ENCODE measurements at regions not wholly inside any gene's neighbourhood (a gene's known extent, or its start where the extent isn't known, plus 50 kb on each side); places are given as distances from the start of the nearest gene placed in this dataset.
A peak's percentile ranks its signal among the peaks of the same experiment; 100 is the strongest.
"Not testable (repeated sequence)": the region's sequence is repeated elsewhere in the genome, so short reads cannot be mapped to it uniquely, and the experiment has no call there.

GRCh38 chr10:93222211-93222754, 148.6 kb downstream of the CYP26A1 start:
- DNase-seq: no peak

- no peak for DNase-seq
These were observed 149.2 kb downstream of the CYP26A1 start for GRCh38 chr10:93222876-93223275.

- no peak for DNase-seq
These were observed 149.6 kb downstream of the CYP26A1 start for GRCh38 chr10:93223336-93223735.

- DNase-seq: peak; percentile 14
These were observed 150.5 kb downstream of the CYP26A1 start for GRCh38 chr10:93224005-93224779.

GRCh38 chr10:93225938-93226337, 152.2 kb downstream of the CYP26A1 start:
- no peak for DNase-seq

GRCh38 chr10:93226619-93227018, 152.9 kb downstream of the CYP26A1 start:
- no peak for DNase-seq

GRCh38 chr10:93230596-93230995, 156.9 kb downstream of the CYP26A1 start:
- DNase-seq: not testable (repeated sequence)

GRCh38 chr10:93232159-93232558, 158.5 kb downstream of the CYP26A1 start:
- not testable (repeated sequence) for DNase-seq

GRCh38 chr10:93234940-93235339, 161.2 kb downstream of the CYP26A1 start:
- DNase-seq: not testable (repeated sequence)

- peak; percentile 79 for DNase-seq
These were observed 162.0 kb downstream of the CYP26A1 start for GRCh38 chr10:93235686-93236085.

GRCh38 chr10:93236393-93237040, 162.8 kb downstream of the CYP26A1 start:
- no peak for DNase-seq

GRCh38 chr10:93245147-93245546, 171.5 kb downstream of the CYP26A1 start:
- no peak for DNase-seq

GRCh38 chr10:93245779-93246178, 172.1 kb downstream of the CYP26A1 start:
- DNase-seq: no peak

GRCh38 chr10:93248583-93249227, 175.0 kb downstream of the CYP26A1 start:
- DNase-seq: no peak

GRCh38 chr10:93250010-93250409, 176.3 kb downstream of the CYP26A1 start:
- DNase-seq: no peak

- DNase-seq: no peak
These were observed 180.6 kb downstream of the CYP26A1 start for GRCh38 chr10:93254180-93254853.

GRCh38 chr10:93255546-93255945, 181.9 kb downstream of the CYP26A1 start:
- no peak for DNase-seq
